HT-29 (cell line): ENCODE measurements at regions not wholly inside any gene's neighbourhood (a gene's known extent, or its start where the extent isn't known, plus 50 kb on each side); places are given as distances from the start of the nearest gene placed in this dataset. TPM values are rescaled to one million over a fixed set of nuclear protein-coding genes. Genes with fewer than 3 reads are reported as not detected.

Source experiments
- DNase-seq: peaks from one replicate; pipeline ENCODE4 v3.0.0-alpha.2; 2015; ENCODE audit warnings: low spot score
- small RNA-seq: library from RNA; depleted of rRNA; stranded (forward); fragments of <200 nt; gene quantifications from one replicate; pipeline ENCODE3, GENCODE V24; 2014

GRCh38 chr10:34869135-34869836, 54.2 kb upstream of the PARD3 start:
- no peak for DNase-seq

GRCh38 chr10:34868589-34868988, 53.5 kb upstream of the PARD3 start:
- DNase-seq: no peak

GRCh38 chr10:34866848-34867247, 51.8 kb upstream of the PARD3 start:
- DNase-seq: no peak

Small RNAs in the stretch of these regions (small RNA-seq; reads per million reads assigned to genes)
- gene RNU6-193P (not detected), gene RNU6-847P (not detected), gene SS18L2P1 (not detected)
